ENCODE measurements at regions not wholly inside any gene's neighbourhood (a gene's known extent, or its start where the extent isn't known, plus 50 kb on each side); places are given as distances from the start of the nearest gene placed in this dataset.

GRCh38 chr5:145244788-145245187, 590.4 kb downstream of the PRELID2 start:
- no peak for TF ChIP-seq CTCF (conservative IDR thresholded peaks at IDR 0.05; ENCODE audit: low read depth, low read length)
- no peak for DNase-seq (ENCODE audit: low read depth)
- H3K4me3 ChIP-seq (ENCODE audit: low read depth, low read length) = no peak overlapping the region

GRCh38 chr5:145244251-145244650, 590.9 kb downstream of the PRELID2 start:
- no peak for DNase-seq (ENCODE audit: low read depth)
- no peak for TF ChIP-seq CTCF (conservative IDR thresholded peaks at IDR 0.05; ENCODE audit: low read depth, low read length)

GRCh38 chr5:145243016-145243415, 592.1 kb downstream of the PRELID2 start:
- TF ChIP-seq CTCF (conservative IDR thresholded peaks at IDR 0.05; ENCODE audit: low read depth, low read length) = no peak
- no peak for DNase-seq (ENCODE audit: low read depth)
- no peak overlapping the region for H3K4me3 ChIP-seq (ENCODE audit: low read depth, low read length)

More at GRCh38 chr5:145244251-145244650, 590.9 kb downstream of the PRELID2 start:
- H3K4me3 ChIP-seq (ENCODE audit: low read depth, low read length) = no peak overlapping the region

- no peak for DNase-seq (ENCODE audit: low read depth)
- TF ChIP-seq CTCF (conservative IDR thresholded peaks at IDR 0.05; ENCODE audit: low read depth, low read length) = no peak
- H3K4me3 ChIP-seq (ENCODE audit: low read depth, low read length) = no peak overlapping the region
Measured at GRCh38 chr5:145242551-145242950, 592.6 kb downstream of the PRELID2 start.

- TF ChIP-seq CTCF (conservative IDR thresholded peaks at IDR 0.05; ENCODE audit: low read depth, low read length) = peak; percentile 92
- no peak for DNase-seq (ENCODE audit: low read depth)
- H3K4me3 ChIP-seq (ENCODE audit: low read depth, low read length) = no peak overlapping the region
Measured at GRCh38 chr5:145237843-145238242, 597.3 kb downstream of the PRELID2 start.

- H3K4me3 ChIP-seq (ENCODE audit: low read depth, low read length) = no peak overlapping the region
- no peak for TF ChIP-seq CTCF (conservative IDR thresholded peaks at IDR 0.05; ENCODE audit: low read depth, low read length)
- DNase-seq (ENCODE audit: low read depth) = no peak
Measured at GRCh38 chr5:145236983-145237382, 598.2 kb downstream of the PRELID2 start.

- TF ChIP-seq CTCF (conservative IDR thresholded peaks at IDR 0.05; ENCODE audit: low read depth, low read length) = no peak
- no peak overlapping the region for H3K4me3 ChIP-seq (ENCODE audit: low read depth, low read length)
- no peak for DNase-seq (ENCODE audit: low read depth)
Measured at GRCh38 chr5:145236127-145236526, 599.0 kb downstream of the PRELID2 start.
